NT2/D1 (cell line): ENCODE measurements at regions not wholly inside any gene's neighbourhood (a gene's known extent, or its start where the extent isn't known, plus 50 kb on each side); places are given as distances from the start of the nearest gene placed in this dataset.

ENCODE experiments used
- SUZ12 ChIP-seq: IDR thresholded peaks from 2 replicates; pipeline ENCODE4 v1.6.1; 2011; ENCODE audit not compliant: insufficient read length, insufficient read depth; ENCODE audit errors: extremely low read depth
- YY1 ChIP-seq: IDR thresholded peaks from 2 replicates; pipeline ENCODE4 v1.6.1; 2011; ENCODE audit not compliant: insufficient read length, insufficient read depth
- ZNF274 ChIP-seq: IDR thresholded peaks from 2 replicates; pipeline ENCODE4 v1.6.1; 2011; ENCODE audit warnings: mild to moderate bottlenecking, low read depth, low read length

GRCh38 chr6:78308025-78308424 is 559.3 kb upstream of the IRAK1BP1 start:
- TF ChIP-seq ZNF274 (no peak), YY1 (no peak), SUZ12 (no peak)
